Stomach (tissue), 8 donors: ENCODE measurements at regions not wholly inside any gene's neighbourhood (a gene's known extent, or its start where the extent isn't known, plus 50 kb on each side); places are given as distances from the start of the nearest gene placed in this dataset.

Experiments used
- DNase-seq, 2 donors: peaks; one replicate each; pipeline versions ENCODE4 v3.0.0 to v3.0.0-alpha.2; 2013 to 2019
- H3K27ac ChIP-seq, 5 donors: fragments of 200-600 bp in 4 of 5; sonication (generic) in 4 of 5; one replicate each; pipeline ENCODE4 v1.5.1; 2013 to 2019; ENCODE audit warnings: mild to moderate bottlenecking in 1 of 5, moderate library complexity in 1 of 5
- H3K27me3 ChIP-seq, 3 donors: fragments of 200-600 bp; sonication (generic); one replicate each; pipeline ENCODE4 v1.5.1; 2017 to 2019; ENCODE audit warnings: mixed run types in 1 of 3
- H3K36me3 ChIP-seq, 4 donors: fragments of 200-600 bp; sonication (generic); 1 replicate in 3 of 4; 2 replicates in 1 of 4; pipeline ENCODE4 v1.5.1; 2016 to 2019
- H3K4me1 ChIP-seq, 4 donors: fragments of 200-600 bp; sonication (generic); one replicate each; pipeline ENCODE4 v1.5.1; 2016 to 2019
- H3K4me3 ChIP-seq, 4 donors: fragments of 200-600 bp; sonication (generic) in 3 of 4; one replicate each; pipeline ENCODE4 v1.5.1; 2016 to 2019; ENCODE audit warnings: mild to moderate bottlenecking in 1 of 4
- H3K9me3 ChIP-seq, 4 donors: fragments of 200-600 bp; sonication (generic); one replicate each; pipeline ENCODE4 v1.5.1; 2016 to 2019
- CTCF ChIP-seq, 7 experiments: fragments of 450-650 bp in 4 of 7; fragments of 200-600 bp in 3 of 7; sonication (generic) in 3 of 7; IDR thresholded peaks; one replicate each; pipeline ENCODE4 v1.5.1; 2016 to 2019; ENCODE audit warnings: antibody characterized with exemption in 7 of 7, control low read depth in 2 of 7, mild to moderate bottlenecking in 1 of 7
- EP300 ChIP-seq: sonication (generic); formaldehyde crosslinking; IDR thresholded peaks from one replicate; pipeline ENCODE4 v1.6.1; 2017; ENCODE audit warnings: antibody characterized with exemption
- POLR2A ChIP-seq, 4 donors: fragments of 450-650 bp; IDR thresholded peaks; one replicate each; pipeline ENCODE4 v1.6.1; 2016; ENCODE audit warnings: antibody characterized with exemption in 4 of 4, control low read depth in 2 of 4, mild to moderate bottlenecking in 1 of 4, moderate library complexity in 1 of 4
- POLR2AphosphoS5 ChIP-seq, 3 donors: sonication (generic); formaldehyde crosslinking; IDR thresholded peaks; one replicate each; pipeline ENCODE4 v1.6.1; 2016; ENCODE audit warnings: antibody characterized with exemption in 3 of 3
- WGBS, 5 donors: extraction: QIAGEN DNeasy Blood & Tissue Kit in 3 of 5; methylation state at CpG; one replicate each; pipeline versions ENCODE4 v1.1.5 to v1.1.7; 2013 to 2018; 5-methylcytosine and 5-hydroxymethylcytosine counted together
- intact Hi-C: fragments of 100-400 bp; cut with DNase I; formaldehyde crosslinking; loops from one replicate; pipeline ENCODE4 v1.15.1; 2023; ENCODE audit warnings: low total_unique reads
- donor health status: healthy with polysubstance abuse.
- donor health status: Bipolar disorder and iron deficiency.
- donor health status: healthy.

DNA sequence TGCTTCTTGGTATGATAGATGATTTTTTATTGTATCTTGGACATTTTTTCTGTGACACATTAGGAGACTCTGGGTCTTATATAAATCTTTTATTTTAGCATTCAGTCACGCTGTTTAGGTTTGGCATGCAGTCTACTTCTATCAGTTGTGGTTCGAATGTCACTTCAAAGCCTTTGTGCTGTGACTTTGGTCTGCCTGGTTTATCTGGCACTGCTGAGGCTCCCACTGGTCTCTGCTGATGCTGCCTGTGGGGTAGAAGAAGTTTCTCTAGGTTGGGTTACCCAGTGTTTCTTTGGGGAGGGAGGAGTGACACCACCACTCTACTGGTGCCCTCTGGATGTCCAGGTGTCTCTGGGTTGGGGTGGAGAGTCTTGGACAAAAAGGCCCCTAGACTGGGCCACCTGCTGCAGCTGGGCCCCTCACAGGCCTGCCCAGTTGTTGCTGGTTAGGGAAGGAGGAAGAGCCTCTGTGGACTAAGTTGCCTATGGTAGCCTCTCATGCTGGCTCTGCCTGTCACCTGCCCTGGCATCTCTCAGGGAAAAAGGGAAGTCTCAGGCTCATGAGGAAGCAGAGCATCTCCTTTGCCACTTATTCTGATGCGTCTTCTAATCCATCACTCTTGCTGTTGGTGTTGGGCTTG is 115.4 kb upstream of the HS6ST1 start:
- Histone ChIP-seq H3K4me3 (no peak overlapping the region), H3K36me3 (no peaks in the 10 kb centered on the region), H3K27me3 (peaks cover 0 to 7% (median 0%) of the 10 kb centered on the region in 3 donors), H3K27ac (no peak overlapping the region), H3K9me3 (peaks cover 0 to 14% (median 6%) of the 10 kb centered on the region in 4 donors), H3K4me1 (no peaks in the 10 kb centered on the region)
- 71 to 87% (median 78%) methylated on average over 3 of the region's 3 CpGs for WGBS, 5 donors
- TF ChIP-seq POLR2AphosphoS5 (IDR thresholded peaks at IDR 0.05) (no peak), EP300 (no peak), POLR2A (IDR thresholded peaks at IDR 0.05) (no peak), CTCF (IDR thresholded peaks at IDR 0.05) (no peak)
- intact Hi-C loops: no loop called here
- no peak for DNase-seq

GRCh38 chr2:128435576-128436478 is 117.2 kb upstream of the HS6ST1 start:
- H3K27me3 ChIP-seq: peaks cover 0 to 7% (median 0%) of the 10 kb centered on the region in 3 donors
- no peaks in the 10 kb centered on the region for H3K4me1 ChIP-seq
- no peak overlapping the region for H3K27ac ChIP-seq
- H3K36me3 ChIP-seq: no peaks in the 10 kb centered on the region
- DNase-seq: peak in 1 of 2 donors; percentile 23
- no peak for TF ChIP-seq POLR2A (IDR thresholded peaks at IDR 0.05)
- TF ChIP-seq POLR2AphosphoS5 (IDR thresholded peaks at IDR 0.05): no peak
- TF ChIP-seq EP300: no peak
- TF ChIP-seq CTCF (IDR thresholded peaks at IDR 0.05): no peak
- intact Hi-C loops: no loop called here
- H3K4me3 ChIP-seq: no peak overlapping the region
- WGBS, 5 donors: 79 to 92% (median 90%) methylated on average over 14 to 18 of the region's 18 CpGs
- H3K9me3 ChIP-seq: no peaks in the 10 kb centered on the region

DNA sequence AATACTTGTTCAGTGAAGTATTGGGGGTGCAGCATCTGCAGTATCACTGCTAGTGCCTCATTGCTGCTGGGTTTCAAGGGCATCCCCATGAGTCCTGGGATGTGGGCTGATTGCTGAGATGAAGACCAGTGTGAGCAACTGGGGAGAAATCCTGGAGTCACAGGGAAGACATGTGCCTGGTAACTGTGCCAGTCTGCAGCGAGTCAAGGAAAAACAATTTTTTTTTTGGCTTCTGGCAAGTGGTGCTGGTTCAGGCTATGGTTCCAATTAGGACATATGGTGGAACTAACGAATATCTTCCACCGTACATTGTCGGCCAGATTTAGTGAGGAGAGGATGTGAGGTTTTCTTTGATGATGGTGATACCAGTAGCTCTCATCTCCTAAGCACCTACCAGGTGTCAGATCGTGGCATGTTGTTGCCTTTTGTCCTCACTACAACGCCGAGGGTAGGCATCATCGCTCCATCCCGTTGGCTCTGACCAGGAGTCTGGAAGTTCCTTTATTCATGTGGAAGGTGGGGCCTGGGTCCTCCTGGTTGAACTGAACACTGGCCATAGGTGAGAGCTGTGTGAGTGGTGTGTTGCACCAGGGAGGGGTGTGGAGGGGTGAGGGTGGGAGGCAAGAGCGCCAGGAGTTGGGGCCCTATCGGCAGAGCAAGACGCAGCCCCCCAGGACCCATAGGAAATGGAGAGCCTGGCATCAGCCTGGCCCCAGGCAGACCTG is 118.0 kb upstream of the HS6ST1 start:
- intact Hi-C loops: no loop called here
- no peak overlapping the region for H3K4me3 ChIP-seq
- peaks cover 0 to 7% (median 0%) of the 10 kb centered on the region in 3 donors for H3K27me3 ChIP-seq
- H3K9me3 ChIP-seq: no peaks in the 10 kb centered on the region
- 75 to 94% (median 86%) methylated on average over 9 to 12 of the region's 12 CpGs for WGBS, 5 donors
- TF ChIP-seq POLR2AphosphoS5 (IDR thresholded peaks at IDR 0.05) (no peak), CTCF (IDR thresholded peaks at IDR 0.05) (no peak), POLR2A (IDR thresholded peaks at IDR 0.05) (no peak), EP300 (no peak)
- H3K36me3 ChIP-seq: no peaks in the 10 kb centered on the region
- H3K27ac ChIP-seq: no peak overlapping the region
- H3K4me1 ChIP-seq: peaks cover 0 to 5% (median 1%) of the 10 kb centered on the region in 4 donors
- DNase-seq: peak in 1 of 2 donors; percentile 22

GRCh38 chr2:128437204-128437565 is 118.5 kb upstream of the HS6ST1 start:
- no peak for DNase-seq
- H3K36me3 ChIP-seq: no peaks in the 10 kb centered on the region
- H3K4me3 ChIP-seq: no peak overlapping the region
- H3K27ac ChIP-seq: no peak overlapping the region
- intact Hi-C loops: no loop called here
- TF ChIP-seq EP300: no peak
- TF ChIP-seq CTCF (IDR thresholded peaks at IDR 0.05): no peak
- no peak for TF ChIP-seq POLR2AphosphoS5 (IDR thresholded peaks at IDR 0.05)
- no peak for TF ChIP-seq POLR2A (IDR thresholded peaks at IDR 0.05)
- 74 to 83% (median 81%) methylated on average over 8 to 9 of the region's 9 CpGs for WGBS, 5 donors
- no peaks in the 10 kb centered on the region for H3K9me3 ChIP-seq
- H3K27me3 ChIP-seq: peaks cover 0 to 7% (median 0%) of the 10 kb centered on the region in 3 donors
- H3K4me1 ChIP-seq: peaks cover 4 to 11% (median 7%) of the 10 kb centered on the region in 4 donors
